GM21367 (cell line): ENCODE measurements at regions not wholly inside any gene's neighbourhood (a gene's known extent, or its start where the extent isn't known, plus 50 kb on each side); places are given as distances from the start of the nearest gene placed in this dataset.
"Not testable (repeated sequence)": the region's sequence is repeated elsewhere in the genome, so short reads cannot be mapped to it uniquely, and the experiment has no call there.

ENCODE experiments used
- ATAC-seq: cut with Tn5 transposase; IDR thresholded peaks from one replicate; pipeline ENCODE4 v1.9.1; 2021; ENCODE audit not compliant: unreplicated experiment

DNA sequence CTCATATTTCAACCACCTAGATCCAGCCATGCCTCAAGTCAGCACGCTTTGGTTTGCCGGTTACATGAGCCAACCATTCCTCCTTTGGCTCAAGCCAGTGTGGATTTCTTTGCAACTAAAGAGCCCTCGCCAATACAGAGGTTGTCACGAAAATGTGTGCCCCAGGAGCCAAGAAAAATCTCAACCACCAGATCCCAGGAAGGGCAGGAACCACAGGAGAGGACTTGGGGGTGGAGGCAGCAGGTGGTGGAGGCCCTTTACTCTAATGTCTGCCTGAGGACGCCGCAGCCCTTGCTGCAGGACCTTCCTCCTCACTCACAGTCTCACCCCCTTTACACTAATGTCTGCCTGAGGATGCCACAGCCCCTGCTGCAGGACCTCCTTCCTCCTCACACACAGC is 144.8 kb upstream of the PHACTR3 start:
- no peak for ATAC-seq

DNA sequence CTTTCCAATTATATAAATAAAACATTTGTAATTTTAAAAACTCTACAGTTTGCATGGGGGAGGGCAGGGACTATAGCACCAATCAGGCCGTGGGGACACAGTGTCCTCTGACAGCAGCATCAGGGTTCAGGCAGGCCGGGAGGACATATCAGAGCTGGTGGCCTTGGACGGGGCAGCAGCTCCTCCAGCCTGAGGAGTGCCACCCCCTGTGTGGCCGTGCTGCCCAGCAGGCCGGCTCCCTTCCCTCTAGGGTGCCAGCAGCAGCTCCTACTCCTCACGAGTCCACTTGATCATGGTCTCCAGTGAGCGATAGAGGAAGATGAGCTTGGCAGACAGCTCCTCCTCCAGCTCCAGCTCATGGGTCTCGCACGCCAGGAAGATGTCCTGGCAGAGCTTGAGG is 144.0 kb upstream of the PHACTR3 start:
- no peak for ATAC-seq

DNA sequence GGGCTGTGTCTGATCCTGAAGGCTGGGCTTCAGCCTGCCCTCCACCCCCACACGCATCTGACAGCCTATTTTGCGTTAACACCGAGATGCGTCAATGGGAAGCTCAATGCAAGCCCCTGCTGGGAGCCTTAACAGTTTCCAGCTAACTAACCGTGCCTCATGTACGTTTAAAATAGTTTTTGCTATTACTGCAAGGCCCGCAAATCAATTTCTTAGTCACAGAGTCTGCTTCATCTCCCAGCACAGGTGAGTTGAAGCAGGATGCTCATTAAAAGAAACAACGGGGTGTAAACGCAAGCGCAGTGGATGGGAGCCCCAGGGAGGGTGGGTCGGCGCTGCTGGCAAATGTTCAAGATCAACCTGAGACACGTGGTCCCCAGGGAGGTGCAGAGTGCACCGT is 142.8 kb upstream of the PHACTR3 start:
- ATAC-seq, result no peak

DNA sequence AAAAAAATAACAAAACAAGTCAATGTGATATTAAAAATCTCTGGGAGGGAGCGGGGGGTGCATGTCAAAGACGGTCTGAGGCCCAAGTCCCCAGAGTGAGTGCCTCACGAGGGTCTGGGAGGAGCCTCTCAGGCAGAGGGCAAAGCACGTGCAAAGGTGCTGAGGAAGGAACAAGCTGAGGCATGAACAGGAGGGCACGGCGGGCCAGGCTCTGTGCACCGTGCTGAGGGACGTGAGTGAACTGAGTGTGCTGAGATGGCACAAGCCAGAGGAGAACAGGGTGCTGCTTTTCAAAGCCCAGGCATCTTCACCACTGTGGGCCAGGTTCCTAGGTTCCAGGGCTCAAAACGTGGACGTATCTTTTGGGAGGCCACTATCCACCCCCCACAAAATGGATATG is 142.1 kb upstream of the PHACTR3 start:
- no peak for ATAC-seq

DNA sequence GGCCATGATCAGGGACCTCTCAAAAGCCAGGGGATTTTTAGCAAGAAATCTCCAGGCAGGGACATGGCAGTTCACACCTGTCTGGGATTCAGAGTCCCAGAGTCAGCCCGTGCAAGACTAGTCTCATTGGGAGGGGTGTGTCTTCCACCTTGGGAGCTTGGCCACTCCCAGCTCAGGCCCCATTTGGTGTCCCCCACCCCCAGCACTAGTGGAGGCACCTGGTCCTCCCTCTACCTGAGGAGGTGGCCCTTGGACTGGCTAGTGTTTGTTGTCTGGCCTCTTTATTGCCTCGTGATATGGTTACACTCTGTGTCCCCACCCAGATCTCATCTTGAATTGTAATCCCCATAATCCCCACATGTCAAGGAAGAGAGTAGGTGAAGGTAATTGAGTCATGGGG is 140.8 kb upstream of the PHACTR3 start:
- no peak for ATAC-seq

DNA sequence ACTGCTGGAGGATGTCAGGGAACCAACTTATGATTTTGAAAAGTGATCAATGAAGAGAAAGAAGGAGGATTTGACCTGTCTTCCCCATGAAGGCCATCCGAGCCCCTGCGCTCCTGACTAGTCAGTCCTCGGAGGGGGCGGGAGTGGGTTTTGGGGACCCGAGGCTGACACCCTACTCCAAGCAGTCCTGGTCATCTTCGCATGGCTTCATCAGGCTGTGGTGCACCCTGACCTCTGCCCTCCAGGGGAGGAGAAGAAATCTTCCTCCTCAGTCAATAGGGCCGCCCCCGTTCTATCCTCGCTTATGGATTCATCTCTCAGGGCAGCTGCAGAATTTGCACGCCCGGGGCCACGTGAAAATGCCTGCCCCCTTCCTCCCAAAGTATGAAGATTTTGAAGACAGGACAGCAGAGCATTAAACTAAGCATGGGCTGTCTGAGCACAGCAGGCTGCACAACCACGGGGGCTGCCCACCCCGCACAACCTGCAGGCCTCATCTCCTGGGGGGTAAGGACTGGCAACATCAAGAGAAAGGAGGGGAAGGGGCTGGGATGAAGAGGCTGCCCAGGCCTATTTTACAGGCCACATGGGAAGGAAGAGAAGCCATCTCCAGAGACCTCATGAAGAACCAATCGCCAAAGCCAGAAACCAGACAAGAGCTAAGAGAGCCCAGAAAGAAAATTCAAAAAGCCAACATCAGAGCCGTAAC is 138.1 kb upstream of the PHACTR3 start:
- ATAC-seq, result no peak

DNA sequence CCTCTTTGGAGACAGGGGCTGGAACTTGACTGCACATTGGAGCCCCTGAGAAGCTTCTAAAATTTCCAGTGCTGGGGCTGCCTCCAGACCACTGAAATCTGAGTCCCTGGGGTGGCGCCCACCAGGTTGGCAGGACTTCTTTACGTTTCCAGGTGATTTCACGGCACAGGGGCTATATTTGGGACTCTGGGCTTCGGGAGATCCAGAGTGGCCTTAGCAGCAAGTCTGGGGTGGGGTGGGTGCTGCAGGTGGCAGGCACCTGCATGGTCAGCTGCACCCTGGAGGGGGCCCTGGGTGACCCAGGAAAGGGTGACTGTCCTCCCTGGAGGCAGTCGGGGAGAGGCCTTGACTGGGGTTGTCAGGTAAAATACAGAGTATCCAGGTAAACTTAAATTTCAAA is 135.5 kb upstream of the PHACTR3 start:
- ATAC-seq, result no peak

DNA sequence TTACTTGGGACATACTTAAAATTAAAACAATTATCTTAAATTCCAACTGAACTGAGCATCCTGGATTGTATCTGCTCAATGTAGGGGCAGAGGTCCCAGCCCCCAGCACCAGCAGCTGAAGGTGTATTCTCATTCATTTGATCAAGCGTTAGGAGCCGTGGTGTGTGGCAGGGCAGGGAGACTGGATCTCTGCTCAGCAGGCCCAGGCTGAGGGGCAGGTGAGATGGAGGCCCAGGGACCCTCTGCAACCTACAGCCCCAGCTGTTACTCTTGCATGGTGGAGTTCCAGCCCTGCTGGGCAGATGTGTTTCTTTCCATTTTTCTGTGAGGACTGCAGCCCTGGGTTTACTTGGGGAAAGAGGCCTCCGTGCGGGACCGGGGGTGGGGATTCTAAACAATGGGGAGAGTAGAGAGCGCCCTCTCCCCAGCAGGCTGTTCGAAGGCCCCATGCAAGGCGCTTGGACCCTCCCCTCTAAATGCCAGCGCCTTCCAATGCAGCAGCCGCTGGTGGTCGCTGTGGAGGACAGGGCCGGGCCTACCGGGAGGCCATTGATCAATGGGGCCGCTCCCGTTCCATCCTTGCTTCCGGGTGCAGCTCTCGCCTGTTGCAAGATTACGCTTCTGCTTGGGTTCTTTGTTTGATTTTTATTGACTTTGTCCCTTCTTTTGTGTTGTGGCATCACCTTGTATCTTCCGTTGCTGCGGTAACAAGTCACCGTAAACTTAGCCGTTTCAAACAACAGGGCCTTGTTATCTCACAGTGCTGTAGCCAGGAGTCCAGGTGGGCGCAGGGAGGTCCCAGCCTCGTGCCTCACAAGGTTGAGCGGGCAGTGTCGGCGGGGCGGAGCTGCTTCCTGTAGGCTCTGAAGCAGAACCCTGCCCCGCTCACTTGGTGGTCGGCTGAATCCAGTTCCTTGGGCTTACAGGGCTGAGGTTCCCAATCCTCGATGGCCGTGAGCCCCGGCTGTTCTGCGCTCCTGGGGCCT is 134.8 kb upstream of the PHACTR3 start:
- ATAC-seq, result no peak

DNA sequence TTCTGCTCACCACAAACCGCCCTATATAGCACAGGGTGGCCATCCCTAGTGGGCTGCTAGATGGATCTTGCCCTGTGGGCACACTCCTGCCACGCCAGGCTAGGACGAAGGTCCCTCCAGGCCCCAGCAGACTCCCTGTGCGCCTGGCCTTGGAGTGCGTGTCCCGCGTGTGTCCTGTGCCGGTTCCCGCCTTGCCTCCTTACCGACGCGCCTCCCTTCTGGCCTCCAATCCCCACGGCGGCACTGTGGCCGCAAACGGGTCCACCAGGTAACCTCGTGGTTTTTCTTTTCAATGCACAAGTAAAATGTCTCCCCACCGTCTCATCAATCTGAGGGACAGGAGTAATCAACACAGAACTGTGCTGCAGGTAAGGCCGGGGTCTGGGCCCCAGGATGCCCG is 133.8 kb upstream of the PHACTR3 start:
- ATAC-seq, result no peak

DNA sequence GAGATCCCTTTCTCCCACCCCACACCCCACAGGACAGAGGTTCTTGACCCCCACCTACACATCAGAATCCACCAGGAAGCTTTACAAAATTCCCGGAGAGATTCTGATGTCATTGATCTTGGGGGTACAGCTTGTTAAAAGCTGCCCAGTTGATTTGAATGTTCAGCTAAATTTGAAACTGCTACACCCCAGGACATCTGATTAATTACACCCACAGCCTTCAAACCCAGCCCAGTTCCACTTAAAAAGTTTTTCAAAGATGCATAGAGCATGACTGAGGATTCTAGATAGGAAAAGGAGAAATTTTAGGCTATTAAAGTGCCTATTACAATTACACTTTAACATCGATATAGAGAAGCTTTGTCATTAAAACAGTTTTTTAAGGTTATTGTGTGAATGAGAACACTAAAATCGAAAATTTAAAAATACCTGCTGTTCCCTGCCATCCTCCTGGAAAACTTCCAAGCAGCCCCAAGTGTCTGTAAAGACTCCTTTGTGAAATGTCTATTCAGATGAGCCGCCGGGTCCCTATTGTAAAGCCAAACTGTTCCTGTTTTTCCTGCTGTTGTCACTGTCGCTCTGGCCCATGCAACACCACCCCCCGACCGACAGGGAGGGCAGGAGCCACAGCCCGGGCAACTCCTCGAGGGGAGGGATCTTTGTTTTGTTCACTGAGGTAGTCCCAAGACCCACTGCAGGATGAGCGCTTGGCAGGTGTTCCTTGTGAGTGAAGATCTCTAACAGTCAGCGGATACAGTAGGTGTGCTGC is 132.5 kb upstream of the PHACTR3 start:
- no peak for ATAC-seq

DNA sequence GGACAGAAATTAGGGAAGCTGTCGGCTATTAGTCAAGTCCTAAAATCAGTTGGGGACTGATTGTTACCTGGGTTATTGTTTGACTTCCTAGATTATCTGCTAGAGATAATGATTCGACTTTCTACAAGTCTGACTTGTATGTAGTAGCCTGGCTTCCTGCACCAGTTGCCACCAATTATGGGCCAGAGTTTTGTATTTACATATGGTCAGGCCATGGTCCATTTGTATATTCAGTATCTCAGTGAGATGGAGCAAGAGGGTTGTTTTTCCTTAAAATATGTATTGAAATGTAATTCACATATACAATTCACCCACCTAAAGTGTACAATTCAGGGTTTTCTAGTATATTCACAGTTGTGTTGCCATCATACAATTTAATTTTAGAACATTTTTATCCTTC is 130.6 kb upstream of the PHACTR3 start:
- ATAC-seq, result no peak

DNA sequence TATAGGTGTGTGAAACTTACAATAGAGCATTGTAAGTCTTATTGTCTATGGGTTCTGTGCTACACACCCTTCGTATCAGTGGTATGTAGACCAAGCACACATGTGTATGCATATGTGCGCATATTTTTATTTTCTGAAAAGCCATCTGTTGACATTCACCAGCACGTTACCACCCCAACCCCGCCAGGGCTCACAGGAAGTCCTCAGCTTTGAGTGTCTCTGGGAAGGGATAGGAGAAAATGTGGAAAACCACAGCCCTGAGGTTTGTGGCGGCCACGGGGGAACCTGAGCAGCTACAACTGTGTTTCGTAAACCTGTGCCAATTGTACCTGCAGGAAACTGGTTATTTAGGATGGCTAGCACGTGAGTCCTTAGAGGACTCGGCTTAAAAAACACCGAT is 123.3 kb upstream of the PHACTR3 start:
- no peak for ATAC-seq

DNA sequence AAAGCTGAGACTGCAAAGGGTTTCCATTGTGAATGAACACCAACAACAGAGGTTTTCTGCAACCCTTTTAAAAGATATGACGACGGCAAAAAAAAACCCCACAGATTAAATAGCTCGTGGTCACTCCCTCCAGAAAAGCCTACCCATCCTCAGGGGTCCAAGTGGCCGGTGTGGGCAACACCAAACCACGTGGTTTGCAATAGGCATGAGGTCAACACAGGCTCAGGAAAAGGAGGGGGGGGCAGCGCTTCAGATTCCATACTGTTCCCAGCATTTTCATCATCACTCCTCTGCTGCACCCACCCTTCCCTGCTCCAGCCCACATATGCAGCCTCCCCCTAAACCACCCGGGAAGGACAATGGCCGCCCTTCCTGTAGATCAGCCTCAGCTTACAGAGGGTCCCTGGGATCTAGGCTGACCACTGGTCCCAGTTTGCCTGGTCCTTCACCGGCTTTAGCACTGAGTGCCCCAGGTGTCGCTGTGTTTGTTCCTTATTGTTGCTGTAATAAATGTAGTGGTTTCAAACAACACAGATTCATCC is 122.8 kb upstream of the PHACTR3 start:
- no peak for ATAC-seq

DNA sequence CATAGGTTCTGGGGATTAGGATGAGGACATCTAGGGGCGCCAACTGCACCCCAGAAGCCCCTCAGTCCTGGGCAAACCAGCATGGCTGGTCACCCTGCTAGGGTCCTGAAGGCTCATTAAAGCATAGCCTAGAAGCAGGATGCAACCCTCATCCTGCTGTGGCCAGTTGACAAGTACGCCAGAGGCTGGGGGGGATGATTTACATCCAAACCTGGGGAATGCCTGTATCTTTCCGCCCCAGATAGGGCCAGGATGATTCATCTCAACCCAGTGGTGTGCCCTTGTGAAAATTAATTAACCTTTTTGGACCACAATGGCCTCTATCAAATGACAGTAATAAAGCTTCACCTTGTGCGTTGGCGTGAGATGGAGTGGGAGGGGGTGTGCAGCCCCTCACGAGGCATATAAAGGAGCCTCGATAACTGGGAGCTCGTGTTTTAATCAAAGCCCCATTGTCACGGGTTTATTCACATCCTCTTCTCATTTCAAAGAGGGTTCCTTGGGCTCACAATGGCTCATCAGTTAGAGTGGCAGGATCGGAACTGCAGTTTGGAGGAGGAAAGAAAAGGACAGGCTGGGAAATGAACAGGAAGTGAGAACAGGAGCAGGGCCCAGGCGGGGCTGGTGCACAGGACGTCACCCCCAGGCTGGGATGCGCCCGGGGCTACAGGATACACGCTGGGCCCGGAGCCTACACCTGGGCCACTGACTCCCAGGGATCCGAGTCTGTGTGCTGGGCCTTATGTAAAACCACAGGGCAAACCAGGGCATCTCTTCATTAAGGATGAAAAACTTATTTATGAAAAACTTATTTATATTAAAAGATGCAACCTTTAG is 121.8 kb upstream of the PHACTR3 start:
- ATAC-seq, result no peak

DNA sequence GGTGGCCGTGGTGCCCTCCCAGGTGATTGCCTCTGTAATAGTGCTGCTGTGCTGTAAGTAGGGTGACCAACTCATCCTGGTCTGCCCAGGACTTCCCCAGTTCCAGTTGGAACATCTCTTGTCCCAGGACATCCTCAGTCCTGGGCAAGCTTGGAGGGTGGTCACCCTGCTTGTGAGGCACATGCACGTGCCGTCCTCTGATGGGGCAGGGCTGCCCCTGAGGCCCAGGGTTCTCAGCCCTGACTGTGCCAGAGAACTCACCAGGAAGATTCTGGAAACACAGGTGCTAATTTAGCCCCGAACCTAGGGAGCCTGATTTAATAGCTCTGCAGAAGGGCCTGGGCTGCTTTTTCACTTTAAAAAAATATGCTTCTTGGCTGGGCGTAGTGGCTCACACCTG is 120.9 kb upstream of the PHACTR3 start:
- ATAC-seq, result no peak

DNA sequence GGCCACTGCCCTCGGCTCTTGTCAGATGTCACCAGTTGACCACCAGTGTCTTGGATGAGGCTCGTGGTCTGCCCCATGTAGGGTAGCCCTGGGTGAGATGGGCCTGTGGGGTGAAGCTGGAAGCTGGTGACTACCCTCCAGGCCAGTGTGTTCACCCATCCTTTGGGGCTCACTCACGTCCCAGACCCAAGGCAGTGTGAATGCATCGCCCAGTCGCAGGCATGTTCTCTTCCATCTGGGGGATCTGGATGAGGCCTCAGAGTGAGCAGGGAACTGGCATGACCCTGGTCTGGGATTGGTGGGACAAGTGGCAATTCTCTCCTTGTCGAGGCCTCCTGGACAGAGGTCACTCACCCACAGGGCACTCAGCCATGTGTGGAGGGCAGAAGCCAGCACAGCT is 120.1 kb upstream of the PHACTR3 start:
- ATAC-seq, result no peak

DNA sequence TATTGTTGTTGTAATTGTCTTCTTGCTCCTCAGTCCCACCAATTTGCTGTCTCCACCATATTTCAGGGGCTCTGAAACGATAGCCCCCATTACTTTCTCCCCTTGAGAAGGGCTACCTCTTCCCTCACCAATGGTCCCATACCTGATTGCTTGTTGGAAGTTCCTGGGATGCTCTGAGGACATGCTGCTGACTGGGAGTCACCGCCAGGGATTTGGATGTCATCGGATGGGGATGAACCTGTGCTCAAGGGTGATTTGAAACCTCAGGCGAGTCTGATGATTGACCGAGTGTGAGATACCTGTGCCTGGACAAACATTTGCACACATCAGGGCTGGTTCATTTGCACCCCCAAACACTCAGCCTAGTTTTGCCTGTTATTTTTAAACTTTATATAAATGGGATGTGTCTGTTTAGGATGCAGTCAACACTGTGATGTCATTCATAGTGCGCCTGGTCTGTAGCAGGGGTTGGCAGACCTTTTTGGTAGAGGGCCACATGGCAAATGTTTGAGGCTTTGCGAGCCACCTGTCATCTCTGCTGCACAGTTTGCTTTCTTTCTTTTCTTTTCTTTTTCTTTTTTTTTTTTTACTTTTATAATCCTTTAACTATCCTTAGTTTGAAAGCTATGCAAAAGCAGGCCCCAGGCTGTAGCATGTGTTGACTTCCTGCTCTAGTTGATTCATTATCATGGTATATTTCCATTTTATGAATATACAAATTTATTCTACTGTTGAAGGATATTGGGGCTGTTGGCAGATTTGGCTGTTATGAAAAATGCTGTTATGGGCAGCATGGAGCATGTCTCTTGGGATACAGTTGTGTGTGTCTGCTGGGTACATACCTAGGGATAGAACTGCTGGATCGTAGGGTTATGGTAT is 118.5 kb upstream of the PHACTR3 start:
- ATAC-seq, result no peak

DNA sequence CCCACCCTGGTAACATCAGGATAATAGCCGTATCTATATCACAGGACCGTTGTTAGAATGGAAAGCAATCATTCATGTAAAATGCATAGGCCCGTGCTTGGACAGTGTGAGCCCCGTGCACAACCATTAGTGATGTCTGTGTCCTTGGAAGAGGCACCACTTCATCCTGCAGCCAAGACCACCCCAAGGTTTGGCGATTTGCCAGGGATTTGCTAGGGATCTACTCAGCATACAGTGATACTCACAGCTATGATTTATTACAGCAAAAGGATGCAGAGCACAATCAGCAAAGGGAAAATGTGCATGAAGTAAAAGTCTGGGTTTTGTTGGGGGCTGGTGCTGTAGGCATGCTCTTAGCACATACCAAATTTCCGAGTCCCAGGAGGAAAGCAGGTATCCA is 115.9 kb upstream of the PHACTR3 start:
- ATAC-seq, result not testable (repeated sequence)

DNA sequence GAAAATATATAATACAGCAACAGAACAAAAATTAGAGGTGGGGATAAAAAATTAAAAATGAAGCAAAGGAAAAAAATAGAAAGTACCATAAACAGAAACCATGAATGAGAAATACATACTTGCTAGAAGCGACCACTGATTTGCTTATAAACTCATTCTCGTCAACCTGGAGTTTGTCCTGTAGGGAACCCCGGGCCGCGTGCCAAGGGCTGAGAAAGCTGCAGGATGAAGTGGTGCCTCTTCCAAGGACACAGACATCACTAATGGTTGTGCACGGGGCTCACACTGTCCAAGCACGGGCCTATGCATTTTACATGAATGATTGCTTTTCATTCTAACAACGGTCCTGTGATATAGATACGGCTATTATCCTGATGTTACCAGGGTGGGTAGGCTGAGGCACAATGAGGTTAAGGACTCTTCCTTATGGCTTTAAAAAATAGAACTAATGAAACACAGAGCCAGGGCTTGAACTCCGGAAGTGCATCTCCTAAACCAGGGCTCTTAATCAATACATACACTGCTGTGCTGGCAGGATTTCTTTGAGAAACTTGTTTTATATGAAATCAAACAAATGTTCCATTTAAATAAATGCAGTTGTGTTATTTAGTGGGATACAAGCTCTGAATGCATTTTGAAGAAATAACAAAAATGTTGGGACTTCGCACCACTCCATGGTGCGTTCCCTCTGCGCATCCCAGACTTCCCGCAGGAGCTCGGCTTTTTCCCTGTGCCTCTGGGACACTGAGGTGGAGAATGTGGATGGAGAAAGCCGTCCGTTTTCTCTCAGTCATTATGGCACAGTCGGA is 113.9 kb upstream of the PHACTR3 start:
- not testable (repeated sequence) for ATAC-seq
